Ishikawa (cell line): ENCODE measurements at regions not wholly inside any gene's neighbourhood (a gene's known extent, or its start where the extent isn't known, plus 50 kb on each side); places are given as distances from the start of the nearest gene placed in this dataset.

Experiments used
- CEBPB ChIP-seq: IDR thresholded peaks from 2 replicates; pipeline ENCODE4 v1.6.1; 2012
- CREB1 ChIP-seq: IDR thresholded peaks from 2 replicates; pipeline ENCODE4 v1.6.1; 2012; ENCODE audit warnings: low read depth
- EP300 ChIP-seq: IDR thresholded peaks from 2 replicates; pipeline ENCODE4 v1.6.1; 2012; ENCODE audit warnings: borderline replicate concordance
- FOXM1 ChIP-seq: IDR thresholded peaks from 2 replicates; pipeline ENCODE4 v1.6.1; 2012; ENCODE audit warnings: low read depth, borderline replicate concordance
- MAX ChIP-seq: IDR thresholded peaks from 2 replicates; pipeline ENCODE4 v1.6.1; 2012
- NFIC ChIP-seq: IDR thresholded peaks from 2 replicates; pipeline ENCODE4 v1.6.1; 2012
- TAF1 ChIP-seq: IDR thresholded peaks from 2 replicates; pipeline ENCODE4 v1.6.1; 2012; ENCODE audit warnings: low read depth, mild to moderate bottlenecking
- TEAD4 ChIP-seq: IDR thresholded peaks from 2 replicates; pipeline ENCODE4 v1.6.1; 2012
- YY1 ChIP-seq: IDR thresholded peaks from 2 replicates; pipeline ENCODE4 v1.6.1; 2012; ENCODE audit warnings: low read depth
- ZBTB7A ChIP-seq: IDR thresholded peaks from 2 replicates; pipeline ENCODE4 v1.6.1; 2012; ENCODE audit warnings: low read depth
- TF ChIP-seq, protein P1 (sequence below): IDR thresholded peaks from 2 replicates; pipeline ENCODE4 v1.6.1; 2012; ENCODE audit warnings: low read depth, mild to moderate bottlenecking
- TF ChIP-seq, protein P2 (sequence below): IDR thresholded peaks from 2 replicates; pipeline ENCODE4 v1.6.1; 2012

DNA sequence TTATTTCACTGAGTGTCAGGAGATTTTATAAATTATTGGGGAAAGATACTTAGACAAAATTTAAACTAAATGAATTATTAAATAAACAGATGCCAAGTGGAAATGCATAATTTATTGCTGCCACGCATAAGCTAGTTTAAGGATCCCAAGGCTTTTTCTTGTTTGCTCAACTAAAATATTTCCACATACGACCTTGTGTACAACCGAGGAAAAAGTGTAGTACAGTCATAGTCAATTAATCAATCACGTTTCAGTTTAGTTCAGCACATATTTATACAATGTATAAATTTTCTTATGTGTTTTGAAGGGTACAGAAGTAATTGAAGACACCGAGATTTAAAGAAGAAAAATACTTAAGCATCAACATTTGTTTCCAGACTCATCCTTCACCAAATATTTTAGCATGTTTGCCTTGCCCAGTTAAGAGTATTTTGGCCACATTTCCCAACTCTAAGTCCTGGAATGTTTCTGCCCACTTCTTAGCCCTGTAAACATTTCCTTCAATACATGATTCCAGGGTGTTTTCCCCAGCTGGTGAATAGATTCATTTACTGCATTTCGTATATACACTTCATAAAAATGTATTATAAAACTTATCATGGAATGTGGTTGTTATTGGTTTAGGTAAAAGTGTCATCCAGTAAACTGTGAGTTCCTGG, 652.9 kb downstream of the ELAVL2 start:
- no peak for TF ChIP-seq NFIC
- no peak for TF ChIP-seq TEAD4
- TF ChIP-seq, protein P1, sequence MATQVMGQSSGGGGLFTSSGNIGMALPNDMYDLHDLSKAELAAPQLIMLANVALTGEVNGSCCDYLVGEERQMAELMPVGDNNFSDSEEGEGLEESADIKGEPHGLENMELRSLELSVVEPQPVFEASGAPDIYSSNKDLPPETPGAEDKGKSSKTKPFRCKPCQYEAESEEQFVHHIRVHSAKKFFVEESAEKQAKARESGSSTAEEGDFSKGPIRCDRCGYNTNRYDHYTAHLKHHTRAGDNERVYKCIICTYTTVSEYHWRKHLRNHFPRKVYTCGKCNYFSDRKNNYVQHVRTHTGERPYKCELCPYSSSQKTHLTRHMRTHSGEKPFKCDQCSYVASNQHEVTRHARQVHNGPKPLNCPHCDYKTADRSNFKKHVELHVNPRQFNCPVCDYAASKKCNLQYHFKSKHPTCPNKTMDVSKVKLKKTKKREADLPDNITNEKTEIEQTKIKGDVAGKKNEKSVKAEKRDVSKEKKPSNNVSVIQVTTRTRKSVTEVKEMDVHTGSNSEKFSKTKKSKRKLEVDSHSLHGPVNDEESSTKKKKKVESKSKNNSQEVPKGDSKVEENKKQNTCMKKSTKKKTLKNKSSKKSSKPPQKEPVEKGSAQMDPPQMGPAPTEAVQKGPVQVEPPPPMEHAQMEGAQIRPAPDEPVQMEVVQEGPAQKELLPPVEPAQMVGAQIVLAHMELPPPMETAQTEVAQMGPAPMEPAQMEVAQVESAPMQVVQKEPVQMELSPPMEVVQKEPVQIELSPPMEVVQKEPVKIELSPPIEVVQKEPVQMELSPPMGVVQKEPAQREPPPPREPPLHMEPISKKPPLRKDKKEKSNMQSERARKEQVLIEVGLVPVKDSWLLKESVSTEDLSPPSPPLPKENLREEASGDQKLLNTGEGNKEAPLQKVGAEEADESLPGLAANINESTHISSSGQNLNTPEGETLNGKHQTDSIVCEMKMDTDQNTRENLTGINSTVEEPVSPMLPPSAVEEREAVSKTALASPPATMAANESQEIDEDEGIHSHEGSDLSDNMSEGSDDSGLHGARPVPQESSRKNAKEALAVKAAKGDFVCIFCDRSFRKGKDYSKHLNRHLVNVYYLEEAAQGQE, result no peak
- no peak for TF ChIP-seq ZBTB7A
- no peak for TF ChIP-seq CEBPB
- TF ChIP-seq CREB1, result no peak
- TF ChIP-seq TAF1, result no peak
- TF ChIP-seq EP300, result no peak
- TF ChIP-seq, protein P2, sequence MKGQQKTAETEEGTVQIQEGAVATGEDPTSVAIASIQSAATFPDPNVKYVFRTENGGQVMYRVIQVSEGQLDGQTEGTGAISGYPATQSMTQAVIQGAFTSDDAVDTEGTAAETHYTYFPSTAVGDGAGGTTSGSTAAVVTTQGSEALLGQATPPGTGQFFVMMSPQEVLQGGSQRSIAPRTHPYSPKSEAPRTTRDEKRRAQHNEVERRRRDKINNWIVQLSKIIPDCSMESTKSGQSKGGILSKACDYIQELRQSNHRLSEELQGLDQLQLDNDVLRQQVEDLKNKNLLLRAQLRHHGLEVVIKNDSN, result no peak
- no peak for TF ChIP-seq YY1
- no peak for TF ChIP-seq MAX
- no peak for TF ChIP-seq FOXM1
